ENCODE measurements at regions not wholly inside any gene's neighbourhood (a gene's known extent, or its start where the extent isn't known, plus 50 kb on each side); places are given as distances from the start of the nearest gene placed in this dataset.
"Not testable (repeated sequence)": the region's sequence is repeated elsewhere in the genome, so short reads cannot be mapped to it uniquely, and the experiment has no call there.

DNA sequence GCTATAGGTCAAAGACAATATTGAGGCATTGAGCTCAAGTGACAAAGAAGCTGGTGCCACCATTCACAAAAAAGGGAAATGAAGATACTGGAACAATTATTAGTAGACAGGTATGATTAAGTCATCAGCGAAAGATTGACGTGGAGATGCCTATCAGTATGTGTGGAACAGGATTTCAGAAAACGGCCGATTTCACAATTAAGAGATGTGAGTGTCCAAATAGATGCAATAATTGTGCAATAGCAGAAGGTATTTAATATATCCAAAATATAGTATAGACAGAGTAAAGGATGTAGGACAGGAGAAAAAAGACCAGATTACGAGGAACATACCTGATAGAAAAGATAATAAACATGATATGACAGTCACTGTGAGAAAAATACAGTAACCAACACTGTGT, 433.1 kb downstream of the C12orf50 start:
- POLR2A ChIA-PET = no interaction called here
- TF ChIP-seq, protein P1, sequence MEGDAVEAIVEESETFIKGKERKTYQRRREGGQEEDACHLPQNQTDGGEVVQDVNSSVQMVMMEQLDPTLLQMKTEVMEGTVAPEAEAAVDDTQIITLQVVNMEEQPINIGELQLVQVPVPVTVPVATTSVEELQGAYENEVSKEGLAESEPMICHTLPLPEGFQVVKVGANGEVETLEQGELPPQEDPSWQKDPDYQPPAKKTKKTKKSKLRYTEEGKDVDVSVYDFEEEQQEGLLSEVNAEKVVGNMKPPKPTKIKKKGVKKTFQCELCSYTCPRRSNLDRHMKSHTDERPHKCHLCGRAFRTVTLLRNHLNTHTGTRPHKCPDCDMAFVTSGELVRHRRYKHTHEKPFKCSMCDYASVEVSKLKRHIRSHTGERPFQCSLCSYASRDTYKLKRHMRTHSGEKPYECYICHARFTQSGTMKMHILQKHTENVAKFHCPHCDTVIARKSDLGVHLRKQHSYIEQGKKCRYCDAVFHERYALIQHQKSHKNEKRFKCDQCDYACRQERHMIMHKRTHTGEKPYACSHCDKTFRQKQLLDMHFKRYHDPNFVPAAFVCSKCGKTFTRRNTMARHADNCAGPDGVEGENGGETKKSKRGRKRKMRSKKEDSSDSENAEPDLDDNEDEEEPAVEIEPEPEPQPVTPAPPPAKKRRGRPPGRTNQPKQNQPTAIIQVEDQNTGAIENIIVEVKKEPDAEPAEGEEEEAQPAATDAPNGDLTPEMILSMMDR (IDR thresholded peaks at IDR 0.05; ENCODE audit: insufficient read depth, low read depth, low read length) = no peak
- H3K4me3 ChIP-seq (ENCODE audit: low read depth, low read length) = no peak overlapping the region
- H3K27me3 ChIP-seq (ENCODE audit: control insufficient read depth, insufficient read depth, low read length) = no peaks in the 10 kb centered on the region
- CTCF ChIA-PET = no interaction called here
- DNase-seq (ENCODE audit: low read depth) = no peak
- no peaks in the 10 kb centered on the region for H3K36me3 ChIP-seq (ENCODE audit: control insufficient read depth, insufficient read depth, low read length)

DNA sequence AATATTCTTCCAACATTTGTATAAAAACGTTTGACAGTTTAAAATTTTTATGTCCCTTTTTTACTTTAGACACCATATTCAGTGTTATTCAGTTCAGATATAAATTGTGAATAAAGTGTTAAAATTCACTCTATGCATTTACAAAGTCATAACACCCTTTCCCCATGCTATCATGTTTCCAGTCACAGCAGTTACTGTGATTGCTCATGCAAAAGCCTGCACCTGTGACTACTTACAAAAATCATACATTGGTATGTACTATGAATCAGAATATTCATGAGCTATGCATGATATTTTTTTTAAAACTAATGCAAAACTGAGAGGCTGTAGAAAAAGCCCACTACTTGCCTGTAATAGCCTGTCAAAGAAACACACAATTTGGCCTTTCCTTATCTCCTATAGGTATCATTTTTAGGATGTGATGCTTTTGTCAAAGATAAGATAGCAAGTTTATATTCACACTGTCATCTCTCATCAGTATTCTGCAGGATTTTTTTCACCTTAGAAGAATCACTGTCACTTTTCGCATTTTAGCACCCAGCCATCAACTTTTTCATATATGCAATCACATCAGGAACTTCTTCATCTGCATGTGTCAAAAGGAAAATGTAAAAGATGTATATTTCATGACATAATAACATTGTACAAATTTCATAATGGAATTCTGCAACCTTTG, 443.2 kb downstream of the C12orf50 start:
- Histone ChIP-seq H3K4me3 (ENCODE audit: low read depth, low read length) (no peak overlapping the region), H3K27me3 (ENCODE audit: control insufficient read depth, insufficient read depth, low read length) (no peaks in the 10 kb centered on the region), H3K36me3 (ENCODE audit: control insufficient read depth, insufficient read depth, low read length) (no peaks in the 10 kb centered on the region)
- ChIA-PET POLR2A (no interaction called here), CTCF (no interaction called here)
- no peak for DNase-seq (ENCODE audit: low read depth)
- TF ChIP-seq, protein P1 (IDR thresholded peaks at IDR 0.05; ENCODE audit: insufficient read depth, low read depth, low read length) = no peak

GRCh38 chr12:87579091-87579490, 450.1 kb downstream of the C12orf50 start:
- POLR2A ChIA-PET; H3K27me3 ChIP-seq (ENCODE audit: control insufficient read depth, insufficient read depth, low read length); CTCF ChIA-PET: not testable (repeated sequence)

DNA sequence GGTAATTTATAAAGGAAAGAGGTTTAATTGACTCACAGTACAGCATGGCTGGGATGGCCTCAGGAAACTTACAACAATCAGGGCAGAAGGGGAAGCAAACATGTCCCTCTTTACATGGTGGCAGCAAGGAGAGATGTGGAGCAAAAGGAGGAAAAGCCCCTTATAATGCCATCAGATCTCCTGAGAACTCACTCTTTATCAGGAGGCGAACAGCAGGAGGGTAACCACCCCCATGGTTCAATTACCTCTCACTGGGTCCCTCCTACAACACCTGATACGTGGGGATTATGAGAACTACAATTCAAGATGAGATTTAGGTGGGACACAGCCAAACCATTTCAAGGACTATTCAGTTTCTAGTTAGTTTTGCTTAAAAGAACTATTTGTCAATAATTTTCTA, 453.3 kb downstream of the C12orf50 start:
- TF ChIP-seq, protein P1 (IDR thresholded peaks at IDR 0.05; ENCODE audit: insufficient read depth, low read depth, low read length) = no peak
- CTCF ChIA-PET = no interaction called here

More at GRCh38 chr12:87579091-87579490, 450.1 kb downstream of the C12orf50 start:
- not testable (repeated sequence) for H3K36me3 ChIP-seq (ENCODE audit: control insufficient read depth, insufficient read depth, low read length); DNase-seq (ENCODE audit: low read depth); H3K4me3 ChIP-seq (ENCODE audit: low read depth, low read length)

DNA sequence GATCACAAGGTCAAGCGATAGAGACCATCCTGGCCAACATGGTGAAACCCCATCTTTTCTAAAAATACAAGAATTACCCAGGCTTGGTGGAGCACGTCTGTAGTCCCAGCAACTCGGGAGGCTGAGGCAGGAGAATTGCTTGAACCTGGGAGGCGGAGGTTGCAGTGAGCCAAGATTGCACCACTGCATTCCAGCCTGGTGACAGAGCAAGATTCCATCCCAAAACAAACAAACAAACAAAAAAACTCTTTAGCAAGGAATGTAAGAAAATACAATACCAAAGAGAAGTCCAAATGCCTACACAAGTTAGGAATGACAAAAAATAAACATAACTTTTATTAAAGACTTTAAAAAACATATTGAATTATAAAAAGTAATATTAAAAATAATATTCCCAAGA, 462.3 kb downstream of the C12orf50 start:
- POLR2A ChIA-PET; H3K4me3 ChIP-seq (ENCODE audit: low read depth, low read length); H3K27me3 ChIP-seq (ENCODE audit: control insufficient read depth, insufficient read depth, low read length); H3K36me3 ChIP-seq (ENCODE audit: control insufficient read depth, insufficient read depth, low read length); DNase-seq (ENCODE audit: low read depth); CTCF ChIA-PET: not testable (repeated sequence)

More for the DNA sequence above, 453.3 kb downstream of the C12orf50 start:
- POLR2A ChIA-PET = no interaction called here
- H3K36me3 ChIP-seq (ENCODE audit: control insufficient read depth, insufficient read depth, low read length) = no peaks in the 10 kb centered on the region
- no peak overlapping the region for H3K4me3 ChIP-seq (ENCODE audit: low read depth, low read length)
- DNase-seq (ENCODE audit: low read depth) = no peak
- no peaks in the 10 kb centered on the region for H3K27me3 ChIP-seq (ENCODE audit: control insufficient read depth, insufficient read depth, low read length)

DNA sequence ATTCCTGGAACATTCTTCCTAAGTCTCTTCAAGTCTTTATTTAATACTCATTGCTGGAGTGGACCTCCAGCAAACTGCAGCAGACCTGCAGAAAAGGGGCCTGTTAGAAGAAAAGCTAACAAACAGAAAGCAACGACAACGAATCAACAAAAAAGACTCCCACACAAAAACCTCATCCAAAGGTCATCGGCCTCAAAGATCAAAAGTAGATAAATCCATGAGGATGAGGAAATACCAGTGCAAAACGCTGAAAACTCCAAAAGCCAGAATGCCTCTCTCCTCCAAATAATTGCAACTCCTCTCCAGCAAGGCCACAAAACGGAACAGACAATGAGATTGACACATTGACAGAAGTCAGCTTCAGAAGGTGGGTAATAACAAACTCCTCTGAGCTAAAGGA, 472.2 kb downstream of the C12orf50 start:
- no peak for DNase-seq (ENCODE audit: low read depth)
- no peak overlapping the region for H3K4me3 ChIP-seq (ENCODE audit: low read depth, low read length)
- H3K36me3 ChIP-seq (ENCODE audit: control insufficient read depth, insufficient read depth, low read length) = no peaks in the 10 kb centered on the region
- ChIA-PET POLR2A (no interaction called here), CTCF (no interaction called here)
- TF ChIP-seq, protein P1 (IDR thresholded peaks at IDR 0.05; ENCODE audit: insufficient read depth, low read depth, low read length) = no peak
- H3K27me3 ChIP-seq (ENCODE audit: control insufficient read depth, insufficient read depth, low read length) = no peaks in the 10 kb centered on the region

- DNase-seq (ENCODE audit: low read depth); H3K27me3 ChIP-seq (ENCODE audit: control insufficient read depth, insufficient read depth, low read length); CTCF ChIA-PET; H3K4me3 ChIP-seq (ENCODE audit: low read depth, low read length); H3K36me3 ChIP-seq (ENCODE audit: control insufficient read depth, insufficient read depth, low read length); POLR2A ChIA-PET: not testable (repeated sequence)
Measured at GRCh38 chr12:87531213-87531612, 498.0 kb downstream of the C12orf50 start.
